HG03558 (cell line): ENCODE measurements at regions not wholly inside any gene's neighbourhood (a gene's known extent, or its start where the extent isn't known, plus 50 kb on each side); places are given as distances from the start of the nearest gene placed in this dataset.
"Not testable (repeated sequence)": the region's sequence is repeated elsewhere in the genome, so short reads cannot be mapped to it uniquely, and the experiment has no call there.

Experiments
- ATAC-seq: cut with Tn5 transposase; IDR thresholded peaks from one replicate; pipeline ENCODE4 v1.9.1; 2021; ENCODE audit warnings: moderate number of reproducible peaks; ENCODE audit not compliant: unreplicated experiment; ENCODE audit errors: extremely low read depth

GRCh38 chr18:65215865-65216466, 534.8 kb upstream of the CDH7 start:
- no peak for ATAC-seq

DNA sequence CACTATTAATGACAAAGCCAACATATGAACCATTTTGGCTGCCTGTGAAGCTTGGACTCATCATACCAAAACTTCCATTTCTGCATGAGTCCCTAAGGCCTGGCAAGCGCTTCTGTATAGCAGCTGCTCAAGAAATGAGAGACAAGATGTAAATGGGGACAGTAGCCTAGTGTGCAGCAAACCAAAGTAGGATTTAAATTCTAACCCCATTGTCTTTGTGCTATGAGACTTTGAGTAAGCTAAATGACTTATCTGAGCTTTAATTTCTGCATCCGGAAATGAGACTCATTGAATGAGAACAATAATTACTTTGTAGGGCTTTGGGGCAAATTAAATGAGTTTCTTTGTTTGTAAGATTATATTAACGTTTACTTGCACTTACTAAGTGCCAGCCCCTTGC, 536.4 kb upstream of the CDH7 start:
- ATAC-seq = no peak

- ATAC-seq = no peak
These were observed 544.1 kb upstream of the CDH7 start for GRCh38 chr18:65206551-65207260.

GRCh38 chr18:65202091-65202490, 548.7 kb upstream of the CDH7 start:
- no peak for ATAC-seq

DNA sequence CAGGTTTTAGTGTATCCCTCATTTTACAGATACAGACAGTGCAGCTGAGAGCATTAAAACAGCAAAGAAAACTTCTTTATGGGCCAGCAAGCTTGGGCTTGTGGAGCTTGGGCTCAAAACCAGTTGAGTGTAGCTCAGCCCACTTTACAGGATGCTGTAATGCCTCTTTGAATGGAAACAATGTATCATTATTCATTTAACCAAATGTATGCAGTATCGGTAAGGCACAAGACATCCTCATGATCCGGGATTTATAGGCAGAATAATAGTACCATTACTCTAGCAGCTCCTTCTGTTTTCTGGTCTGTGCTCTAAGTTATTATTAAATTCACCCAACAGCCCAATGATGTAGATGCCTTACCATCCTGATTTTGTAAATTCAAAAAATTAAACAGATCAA, 575.1 kb upstream of the CDH7 start:
- no peak for ATAC-seq

GRCh38 chr18:65162086-65162485, 588.7 kb upstream of the CDH7 start:
- not testable (repeated sequence) for ATAC-seq

GRCh38 chr18:65146482-65147021, 604.3 kb upstream of the CDH7 start:
- no peak for ATAC-seq

GRCh38 chr18:65145312-65145711, 605.5 kb upstream of the CDH7 start:
- ATAC-seq = no peak

GRCh38 chr18:65133610-65134009, 617.2 kb upstream of the CDH7 start:
- ATAC-seq = no peak

GRCh38 chr18:65124633-65125032, 626.2 kb upstream of the CDH7 start:
- ATAC-seq = no peak

- ATAC-seq = no peak
These were observed 646.9 kb upstream of the CDH7 start for GRCh38 chr18:65103864-65104263.

GRCh38 chr18:65093346-65093745, 657.5 kb upstream of the CDH7 start:
- ATAC-seq = no peak

DNA sequence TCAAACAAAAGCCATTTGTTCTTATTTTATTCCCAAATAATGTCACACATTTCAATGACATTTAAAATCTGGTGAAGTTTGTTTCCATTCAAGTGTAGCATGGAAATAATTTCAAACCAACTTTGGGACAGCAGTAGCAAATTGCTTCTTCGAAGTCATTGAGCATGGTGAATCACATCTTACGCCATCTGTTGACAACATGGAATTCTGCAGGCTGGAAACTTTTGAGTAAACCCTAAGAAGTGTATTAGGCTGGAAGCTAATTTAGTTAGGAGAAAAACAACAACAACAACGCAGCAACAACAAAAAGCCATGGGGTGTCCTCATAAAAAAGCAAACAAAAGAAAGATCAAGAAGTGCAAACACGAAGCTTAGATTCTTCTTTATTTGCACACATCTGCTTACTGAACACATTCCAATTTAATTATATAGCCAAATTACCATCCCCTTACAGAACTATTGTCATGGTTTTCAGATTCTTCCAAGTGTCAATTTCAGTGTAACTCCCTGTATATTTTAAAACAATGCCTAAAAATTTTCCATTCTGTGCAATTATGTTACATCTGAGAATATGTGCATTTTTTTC, 659.0 kb upstream of the CDH7 start:
- no peak for ATAC-seq

DNA sequence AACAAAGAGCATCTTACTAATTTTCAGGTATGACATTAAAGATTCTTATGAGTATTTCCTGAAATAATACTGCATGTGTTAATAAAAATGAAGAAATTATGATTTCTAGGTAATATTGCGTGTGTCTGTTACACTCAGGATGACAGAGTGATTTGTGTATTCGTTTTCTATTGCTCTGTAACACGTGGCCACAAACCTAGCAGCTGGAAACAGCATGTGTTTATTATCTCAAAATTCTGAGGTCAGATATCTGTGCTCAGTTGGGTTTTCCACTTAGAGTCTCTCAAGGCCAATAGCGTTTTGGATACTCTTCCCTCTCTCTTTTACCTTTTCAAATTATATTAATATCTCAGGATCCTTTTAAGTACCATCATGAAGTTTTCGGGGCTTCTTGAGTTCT, 667.9 kb upstream of the CDH7 start:
- no peak for ATAC-seq

DNA sequence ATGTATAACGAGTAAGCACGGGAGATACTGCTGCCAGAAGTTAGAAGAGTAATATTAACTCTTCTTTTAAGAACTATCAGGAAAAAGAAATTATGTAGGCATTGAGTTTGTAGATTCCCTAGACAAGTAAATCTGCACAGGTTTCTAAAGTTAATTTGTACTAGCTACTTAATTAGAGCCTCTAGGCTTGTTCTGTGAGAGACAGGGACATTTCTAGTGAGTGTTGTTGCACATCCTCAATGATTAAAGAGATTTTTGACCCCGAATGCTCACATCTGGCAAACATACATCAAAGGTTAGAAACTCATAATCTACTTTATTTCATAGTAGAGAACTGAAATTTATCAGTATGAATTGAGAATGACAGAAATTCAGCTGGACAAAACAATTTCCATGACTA, 669.0 kb upstream of the CDH7 start:
- no peak for ATAC-seq

GRCh38 chr18:65073060-65073550, 677.7 kb upstream of the CDH7 start:
- no peak for ATAC-seq

DNA sequence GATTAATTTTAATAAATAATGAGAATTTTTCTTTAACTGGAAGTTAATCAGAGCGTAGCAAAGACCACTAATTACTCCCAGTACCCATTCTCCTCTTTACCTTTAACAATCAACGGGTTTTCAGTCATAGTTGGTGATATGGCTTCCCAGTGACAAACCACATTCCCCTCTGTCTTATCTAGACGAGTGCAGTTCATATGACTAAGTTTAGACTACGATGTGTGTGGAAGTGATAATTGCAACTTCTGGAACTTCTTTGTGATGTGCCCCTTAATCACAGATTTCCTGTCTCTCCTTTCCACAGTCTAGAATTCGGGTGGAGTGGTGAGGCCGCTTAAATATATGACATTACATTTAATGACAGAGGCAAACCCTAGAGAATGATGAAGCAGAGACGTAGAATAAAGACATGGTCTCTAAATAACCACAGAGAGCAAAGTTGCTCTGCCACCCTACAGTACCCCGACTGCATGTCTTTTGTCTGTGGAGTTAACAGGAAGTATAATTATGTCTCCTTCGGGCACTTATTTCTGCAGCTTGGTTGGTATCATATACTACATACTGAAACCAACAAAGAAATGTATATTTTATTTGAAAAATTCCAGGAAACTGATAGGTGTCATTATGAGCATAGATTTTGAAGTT, 693.3 kb upstream of the CDH7 start:
- ATAC-seq = no peak

DNA sequence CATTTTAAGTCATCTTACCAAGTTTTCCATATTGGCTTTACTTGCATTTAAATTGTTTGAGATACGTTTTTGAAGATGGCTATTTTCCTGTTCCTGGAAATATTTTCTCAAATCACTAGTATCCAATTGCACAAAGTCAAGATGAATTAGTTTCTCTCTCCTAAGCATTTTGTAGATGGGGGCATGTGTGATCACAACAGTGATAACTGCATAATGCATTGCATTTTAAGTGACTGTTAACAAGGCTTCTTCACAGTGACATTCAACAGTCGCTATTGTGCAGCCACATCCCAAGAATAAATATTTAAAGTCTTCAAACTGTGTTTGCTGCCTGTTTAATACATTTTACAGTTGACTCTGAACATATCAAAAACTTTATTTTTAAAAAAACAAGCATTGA, 694.2 kb upstream of the CDH7 start:
- ATAC-seq = no peak

DNA sequence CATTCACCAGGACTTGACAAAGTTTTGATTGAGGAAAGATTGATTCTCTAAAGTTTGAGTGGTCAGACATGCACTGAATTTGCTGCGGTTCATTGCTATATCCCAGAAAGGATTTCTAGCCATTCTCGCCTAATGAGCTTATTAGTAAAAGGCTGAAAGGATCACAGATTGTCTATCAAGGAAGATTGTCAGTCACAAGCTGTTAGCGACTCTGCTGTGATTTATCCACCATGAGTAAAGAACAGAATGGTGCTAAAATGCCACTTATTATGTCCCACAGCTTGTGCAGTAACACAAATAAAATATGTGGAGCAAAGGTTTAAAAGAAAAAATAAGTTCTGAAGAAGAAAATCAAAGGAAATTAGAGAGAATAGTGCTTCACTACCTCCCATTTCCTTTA, 701.2 kb upstream of the CDH7 start:
- ATAC-seq = no peak

DNA sequence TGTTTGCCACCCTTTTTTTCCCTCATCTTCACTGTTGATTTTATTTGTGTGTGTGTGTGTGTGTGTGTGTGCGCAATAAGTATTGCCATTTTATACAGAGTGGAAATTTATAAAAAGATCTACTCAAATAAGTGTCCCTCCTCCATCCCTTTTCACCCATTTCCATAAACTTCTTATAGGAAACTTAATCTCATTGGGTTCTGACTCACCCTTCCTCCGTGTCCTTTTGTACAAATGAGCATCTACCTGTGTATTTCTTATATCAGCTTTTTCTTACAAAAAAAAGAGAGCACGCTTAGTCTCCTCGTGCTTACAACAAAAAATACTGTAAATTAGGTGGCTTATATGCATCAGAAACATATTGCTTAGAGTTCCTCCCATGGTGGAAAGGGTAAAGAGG, 711.2 kb upstream of the CDH7 start:
- ATAC-seq = no peak

DNA sequence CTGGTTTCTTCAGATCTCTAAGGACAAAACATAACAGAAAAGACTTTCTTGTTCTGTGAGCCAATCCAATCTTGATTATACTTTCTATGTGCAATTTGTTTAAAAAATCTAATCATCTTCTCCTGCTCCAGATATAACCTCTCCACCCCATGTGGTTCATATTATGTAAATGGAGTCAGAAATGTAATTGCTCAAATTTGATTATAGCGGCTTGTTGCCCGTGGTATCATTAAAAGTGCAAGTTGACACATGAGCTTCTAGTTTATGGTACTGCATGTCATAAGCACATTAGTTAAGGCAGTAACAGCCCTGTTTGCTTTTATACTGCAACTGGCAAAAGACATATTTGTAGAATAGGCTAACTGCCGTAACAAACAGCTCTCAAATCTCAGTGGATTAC, 715.1 kb upstream of the CDH7 start:
- no peak for ATAC-seq
